GM06990 (cell line): ENCODE measurements at regions not wholly inside any gene's neighbourhood (a gene's known extent, or its start where the extent isn't known, plus 50 kb on each side); places are given as distances from the start of the nearest gene placed in this dataset.

Source experiments
- DNase-seq: peaks from one replicate; pipeline ENCODE4 v3.0.0-alpha.2; 2011; ENCODE audit not compliant: insufficient read length; ENCODE audit errors: extremely low read depth
- H3K27me3 ChIP-seq: replicated peaks from 2 replicates; pipeline ENCODE4 v1.6.0; 2011; ENCODE audit warnings: low read length; ENCODE audit not compliant: control insufficient read depth, insufficient read depth
- H3K36me3 ChIP-seq: 2 replicates; pipeline ENCODE4 v1.5.1; 2011; ENCODE audit warnings: low read length; ENCODE audit not compliant: control insufficient read depth, insufficient read depth
- H3K4me3 ChIP-seq: replicated peaks from 2 replicates; pipeline ENCODE4 v1.5.1; 2011; ENCODE audit warnings: low read depth, mild to moderate bottlenecking, control low read depth, low read length
- TF ChIP-seq, protein P1 (sequence below): IDR thresholded peaks from 2 replicates; pipeline ENCODE4 v1.5.1; 2011; ENCODE audit warnings: low read length, control low read depth, mild to moderate bottlenecking, inconsistent platforms; ENCODE audit not compliant: insufficient read depth, poor library complexity, severe bottlenecking

DNA sequence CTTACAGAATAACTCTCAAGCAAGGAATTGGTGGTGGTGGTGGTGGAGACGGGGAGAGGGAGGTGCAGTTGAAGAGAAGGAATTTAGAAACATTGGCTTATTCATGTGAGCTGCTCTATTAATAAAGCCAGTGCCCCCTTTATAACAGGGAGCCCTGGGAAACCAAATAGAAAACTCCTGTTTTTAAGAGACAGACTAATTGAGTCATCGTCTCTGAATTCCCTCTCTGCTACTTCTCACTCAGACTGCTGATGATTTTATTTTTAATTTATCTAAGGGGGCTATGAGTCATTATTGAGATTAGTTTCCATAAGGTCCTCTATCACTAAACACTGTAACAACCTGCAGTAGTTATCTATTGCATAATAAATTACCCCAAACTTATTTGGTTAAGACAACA lies 145.9 kb upstream of the GALNT15 start:
- no peaks in the 10 kb centered on the region for H3K36me3 ChIP-seq
- no peak for DNase-seq
- H3K27me3 ChIP-seq: no peaks in the 10 kb centered on the region
- H3K4me3 ChIP-seq: no peak overlapping the region
- TF ChIP-seq, protein P1, sequence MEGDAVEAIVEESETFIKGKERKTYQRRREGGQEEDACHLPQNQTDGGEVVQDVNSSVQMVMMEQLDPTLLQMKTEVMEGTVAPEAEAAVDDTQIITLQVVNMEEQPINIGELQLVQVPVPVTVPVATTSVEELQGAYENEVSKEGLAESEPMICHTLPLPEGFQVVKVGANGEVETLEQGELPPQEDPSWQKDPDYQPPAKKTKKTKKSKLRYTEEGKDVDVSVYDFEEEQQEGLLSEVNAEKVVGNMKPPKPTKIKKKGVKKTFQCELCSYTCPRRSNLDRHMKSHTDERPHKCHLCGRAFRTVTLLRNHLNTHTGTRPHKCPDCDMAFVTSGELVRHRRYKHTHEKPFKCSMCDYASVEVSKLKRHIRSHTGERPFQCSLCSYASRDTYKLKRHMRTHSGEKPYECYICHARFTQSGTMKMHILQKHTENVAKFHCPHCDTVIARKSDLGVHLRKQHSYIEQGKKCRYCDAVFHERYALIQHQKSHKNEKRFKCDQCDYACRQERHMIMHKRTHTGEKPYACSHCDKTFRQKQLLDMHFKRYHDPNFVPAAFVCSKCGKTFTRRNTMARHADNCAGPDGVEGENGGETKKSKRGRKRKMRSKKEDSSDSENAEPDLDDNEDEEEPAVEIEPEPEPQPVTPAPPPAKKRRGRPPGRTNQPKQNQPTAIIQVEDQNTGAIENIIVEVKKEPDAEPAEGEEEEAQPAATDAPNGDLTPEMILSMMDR: no peak

- Histone ChIP-seq H3K27me3 (no peaks in the 10 kb centered on the region), H3K4me3 (no peak overlapping the region), H3K36me3 (no peaks in the 10 kb centered on the region)
- DNase-seq: no peak
- TF ChIP-seq, protein P1: no peak
These were observed 144.1 kb upstream of the GALNT15 start for GRCh38 chr3:16030342-16030741.

- TF ChIP-seq, protein P1: no peak
These were observed 143.0 kb upstream of the GALNT15 start for GRCh38 chr3:16031434-16031833.

GRCh38 chr3:16033889-16034687 lies 140.4 kb upstream of the GALNT15 start:
- TF ChIP-seq, protein P1: no peak
- DNase-seq: no peak
- Histone ChIP-seq H3K27me3 (no peaks in the 10 kb centered on the region), H3K36me3 (no peaks in the 10 kb centered on the region), H3K4me3 (no peak overlapping the region)

More at GRCh38 chr3:16031434-16031833, 143.0 kb upstream of the GALNT15 start:
- DNase-seq: no peak
- H3K27me3 ChIP-seq: no peaks in the 10 kb centered on the region
- no peak overlapping the region for H3K4me3 ChIP-seq
- H3K36me3 ChIP-seq: no peaks in the 10 kb centered on the region

DNA sequence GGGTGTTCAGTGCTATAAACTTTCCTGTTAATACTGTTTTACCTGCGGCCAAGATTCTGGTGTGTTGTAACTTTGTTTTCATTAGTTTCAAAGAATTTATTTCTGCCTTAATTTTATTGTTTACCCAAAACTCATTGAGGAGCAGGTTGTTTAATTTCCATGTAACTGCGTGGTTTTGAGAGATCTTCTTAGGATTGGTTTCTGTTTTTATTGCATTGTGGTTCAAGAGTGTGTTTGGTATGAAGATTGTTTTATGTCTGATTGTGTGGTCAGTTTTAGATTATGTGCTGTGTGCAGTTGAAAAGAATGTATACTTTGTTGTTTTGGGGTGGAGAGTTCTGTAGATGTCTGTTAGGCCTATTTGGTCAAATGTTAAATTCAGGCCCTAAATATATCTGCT lies 133.5 kb upstream of the GALNT15 start:
- Histone ChIP-seq H3K4me3 (no peak overlapping the region), H3K27me3 (no peaks in the 10 kb centered on the region; the same call in 1 of the 2 replicates), H3K36me3 (no peaks in the 10 kb centered on the region)
- DNase-seq: no peak
- TF ChIP-seq, protein P1: no peak
